ENCODE measurements at regions not wholly inside any gene's neighbourhood (a gene's known extent, or its start where the extent isn't known, plus 50 kb on each side); places are given as distances from the start of the nearest gene placed in this dataset.

DNA sequence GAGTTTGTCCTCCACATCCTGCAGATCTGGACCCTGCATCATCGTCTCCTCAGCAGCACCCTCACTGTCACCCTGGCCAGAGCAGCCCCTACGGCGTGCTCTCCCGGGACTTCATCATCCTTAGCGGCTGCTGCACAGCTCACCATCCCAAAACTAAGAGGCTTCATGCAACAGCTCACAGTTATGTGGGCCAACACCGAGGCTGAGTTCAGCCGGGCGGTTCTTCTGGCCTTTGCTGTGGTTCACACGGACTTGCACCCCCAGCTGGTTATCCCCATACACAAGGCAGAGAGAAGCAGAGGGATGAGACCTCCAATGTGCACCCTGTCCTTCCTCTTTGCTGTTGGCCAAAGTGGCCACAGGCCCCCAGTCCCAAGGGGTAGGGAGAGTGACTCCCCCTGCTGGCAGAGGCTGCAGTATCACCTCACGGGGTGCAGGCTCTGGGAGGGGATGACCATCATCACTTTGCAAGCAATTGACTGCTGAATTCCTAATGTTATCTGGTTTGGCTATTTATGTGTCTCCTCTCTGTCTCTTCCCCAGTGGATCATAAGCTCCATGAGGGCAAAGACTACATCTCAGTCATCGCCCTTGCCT is 276.8 kb downstream of the BRD1 start:
- Histone ChIP-seq H2BK5ac (ENCODE audit: low read depth, low read length, poor library complexity, severe bottlenecking) (no peak overlapping the region), H4K5ac (ENCODE audit: low read depth, low read length) (no peak overlapping the region), H3K79me1 (ENCODE audit: low read depth in 1 of 2, low read length in 2 of 2) (no peaks in the 10 kb centered on the region), H4K8ac (ENCODE audit: low read depth in 2 of 2, low read length in 2 of 2) (no peak overlapping the region), H4K91ac (ENCODE audit: insufficient read depth, low read depth, low read length) (no peak overlapping the region), H3K27me3 (ENCODE audit: control insufficient read depth, insufficient read depth, low read length) (no peaks in the 10 kb centered on the region), H3K14ac (replicated peaks; ENCODE audit: low read depth, low read length) (no peak overlapping the region), H2BK20ac (ENCODE audit: low read depth, low read length) (no peak overlapping the region), H3K4me1 (ENCODE audit: control insufficient read depth, insufficient read depth, low read length) (no peaks in the 10 kb centered on the region), H2AFZ (replicated peaks; ENCODE audit: low read length, poor library complexity) (no peak overlapping the region), H2AK5ac (ENCODE audit: low read depth, low read length) (no peak overlapping the region), H3K9ac (ENCODE audit: low read depth, low read length) (no peak overlapping the region), H2BK120ac (ENCODE audit: low read depth, low read length) (no peak overlapping the region), H2BK15ac (ENCODE audit: low read depth, low read length) (no peak overlapping the region), H3K18ac (ENCODE audit: low read depth, low read length) (no peak overlapping the region), H3K4me2 (ENCODE audit: low read depth, low read length) (no peak overlapping the region), H3K9me3 (ENCODE audit: control insufficient read depth, insufficient read depth, low read length) (peaks cover 78% of the 10 kb centered on the region), H3K23ac (ENCODE audit: low read depth, low read length) (no peak overlapping the region), H2AK9ac (replicated peaks; ENCODE audit: low read depth, low read length, poor library complexity) (no peak overlapping the region), H3K27ac (ENCODE audit: insufficient read depth, low read length) (no peak overlapping the region), H3K56ac (ENCODE audit: extremely low read depth, insufficient read depth, low read length) (no peak overlapping the region), H3K4ac (ENCODE audit: low read depth, low read length) (no peak overlapping the region), H3K4me3 (ENCODE audit: insufficient read depth, low read depth, low read length) (no peak overlapping the region), H4K20me1 (ENCODE audit: insufficient read depth, low read length) (no peaks in the 10 kb centered on the region), H3K36me3 (ENCODE audit: control insufficient read depth, insufficient read depth, low read length) (no peaks in the 10 kb centered on the region), H3K9me1 (ENCODE audit: insufficient read depth, low read length) (no peaks in the 10 kb centered on the region)
- dilution Hi-C loops (cut with HindIII; ENCODE audit: low sequenced_read_pairs, unreplicated experiment) (no loop called here), in situ Hi-C loops (cut with MboI; ENCODE audit: low sequenced_read_pairs) (no loop called here), intact Hi-C loops (cut with micrococcal nuclease) (no loop called here)
- TF ChIP-seq BHLHE40 (IDR thresholded peaks at IDR 0.05; ENCODE audit: low read depth, low read length): no peak
- no peak for TF ChIP-seq CEBPB (IDR thresholded peaks at IDR 0.05; ENCODE audit: low read depth, low read length)
- TF ChIP-seq MAFK (IDR thresholded peaks at IDR 0.05; ENCODE audit: low read depth, low read length): no peak
- TF ChIP-seq MAZ (IDR thresholded peaks at IDR 0.05; ENCODE audit: borderline replicate concordance, low read depth, low read length): no peak
- no peak for TF ChIP-seq RCOR1 (IDR thresholded peaks at IDR 0.05; ENCODE audit: insufficient replicate concordance, low read length)
- TF ChIP-seq RFX5 (IDR thresholded peaks at IDR 0.05; ENCODE audit: low read depth, low read length): no peak
- TF ChIP-seq, protein P1, sequence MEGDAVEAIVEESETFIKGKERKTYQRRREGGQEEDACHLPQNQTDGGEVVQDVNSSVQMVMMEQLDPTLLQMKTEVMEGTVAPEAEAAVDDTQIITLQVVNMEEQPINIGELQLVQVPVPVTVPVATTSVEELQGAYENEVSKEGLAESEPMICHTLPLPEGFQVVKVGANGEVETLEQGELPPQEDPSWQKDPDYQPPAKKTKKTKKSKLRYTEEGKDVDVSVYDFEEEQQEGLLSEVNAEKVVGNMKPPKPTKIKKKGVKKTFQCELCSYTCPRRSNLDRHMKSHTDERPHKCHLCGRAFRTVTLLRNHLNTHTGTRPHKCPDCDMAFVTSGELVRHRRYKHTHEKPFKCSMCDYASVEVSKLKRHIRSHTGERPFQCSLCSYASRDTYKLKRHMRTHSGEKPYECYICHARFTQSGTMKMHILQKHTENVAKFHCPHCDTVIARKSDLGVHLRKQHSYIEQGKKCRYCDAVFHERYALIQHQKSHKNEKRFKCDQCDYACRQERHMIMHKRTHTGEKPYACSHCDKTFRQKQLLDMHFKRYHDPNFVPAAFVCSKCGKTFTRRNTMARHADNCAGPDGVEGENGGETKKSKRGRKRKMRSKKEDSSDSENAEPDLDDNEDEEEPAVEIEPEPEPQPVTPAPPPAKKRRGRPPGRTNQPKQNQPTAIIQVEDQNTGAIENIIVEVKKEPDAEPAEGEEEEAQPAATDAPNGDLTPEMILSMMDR (conservative IDR thresholded peaks at IDR 0.05; ENCODE audit: low read depth, low read length): no peak
- no peak for TF ChIP-seq SMC3 (IDR thresholded peaks at IDR 0.05; ENCODE audit: low read depth, low read length)
- TF ChIP-seq, protein P2, sequence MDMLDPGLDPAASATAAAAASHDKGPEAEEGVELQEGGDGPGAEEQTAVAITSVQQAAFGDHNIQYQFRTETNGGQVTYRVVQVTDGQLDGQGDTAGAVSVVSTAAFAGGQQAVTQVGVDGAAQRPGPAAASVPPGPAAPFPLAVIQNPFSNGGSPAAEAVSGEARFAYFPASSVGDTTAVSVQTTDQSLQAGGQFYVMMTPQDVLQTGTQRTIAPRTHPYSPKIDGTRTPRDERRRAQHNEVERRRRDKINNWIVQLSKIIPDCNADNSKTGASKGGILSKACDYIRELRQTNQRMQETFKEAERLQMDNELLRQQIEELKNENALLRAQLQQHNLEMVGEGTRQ (IDR thresholded peaks at IDR 0.05; ENCODE audit: low read depth, low read length): no peak
- no peak for TF ChIP-seq RAD21 (IDR thresholded peaks at IDR 0.05; ENCODE audit: low read length)
- TF ChIP-seq NFE2L2 (IDR thresholded peaks at IDR 0.05; ENCODE audit: low read depth, low read length): no peak
- TF ChIP-seq, protein P3, sequence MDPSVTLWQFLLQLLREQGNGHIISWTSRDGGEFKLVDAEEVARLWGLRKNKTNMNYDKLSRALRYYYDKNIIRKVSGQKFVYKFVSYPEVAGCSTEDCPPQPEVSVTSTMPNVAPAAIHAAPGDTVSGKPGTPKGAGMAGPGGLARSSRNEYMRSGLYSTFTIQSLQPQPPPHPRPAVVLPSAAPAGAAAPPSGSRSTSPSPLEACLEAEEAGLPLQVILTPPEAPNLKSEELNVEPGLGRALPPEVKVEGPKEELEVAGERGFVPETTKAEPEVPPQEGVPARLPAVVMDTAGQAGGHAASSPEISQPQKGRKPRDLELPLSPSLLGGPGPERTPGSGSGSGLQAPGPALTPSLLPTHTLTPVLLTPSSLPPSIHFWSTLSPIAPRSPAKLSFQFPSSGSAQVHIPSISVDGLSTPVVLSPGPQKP (IDR thresholded peaks at IDR 0.05; ENCODE audit: borderline replicate concordance, low read depth, low read length): no peak
- no peak for TF ChIP-seq FOS (IDR thresholded peaks at IDR 0.05; ENCODE audit: low read depth, low read length)
- TF ChIP-seq POLR2A (IDR thresholded peaks at IDR 0.05; ENCODE audit: low read depth, low read length): no peak
- TF ChIP-seq MXI1 (IDR thresholded peaks at IDR 0.05; ENCODE audit: borderline replicate concordance, low read depth, low read length): no peak
- TF ChIP-seq CHD1 (IDR thresholded peaks at IDR 0.05; ENCODE audit: low read depth, low read length): no peak
- no peak for DNase-seq
- POLR2A ChIA-PET (ENCODE audit: unreplicated experiment): no interaction called here
- WGBS, 2 experiments (ENCODE audit: extremely low coverage in 2 of 2, insufficient read length in 1 of 2): 62% methylated on average over 7 of the region's 11 CpGs; no CpG with 5 or more reads in 1 of the 2 experiments
- no TSS peak for BruUV-seq (replicated peaks)
- CTCF ChIA-PET: no interaction called here
- no peak for ATAC-seq (ENCODE audit: low read depth)

Measured in IMR-90 (cell line).